Astrocyte (in vitro differentiated cells and primary cell): ENCODE measurements at regions not wholly inside any gene's neighbourhood (a gene's known extent, or its start where the extent isn't known, plus 50 kb on each side); places are given as distances from the start of the nearest gene placed in this dataset.

Experiments
- DNase-seq: peaks from one replicate; pipeline ENCODE4 v3.0.0-alpha.2; 2010; ENCODE audit warnings: low read depth
- FAIRE-seq: peaks from 2 replicates; lab custom pipeline; 2011; peaks lifted over from hg19 to GRCh38; lab: Jason Lieb, UNC
- H2AFZ ChIP-seq: 2 replicates; pipeline ENCODE4 v1.6.0; 2012; ENCODE audit warnings: low read depth, low read length, inconsistent platforms
- H3K27ac ChIP-seq: 2 replicates; pipeline ENCODE4 v1.5.1; 2011; ENCODE audit warnings: low read depth, low read length, inconsistent platforms
- H3K27me3 ChIP-seq: 2 replicates; pipeline ENCODE4 v1.6.0; 2011; ENCODE audit warnings: low read length, inconsistent platforms; ENCODE audit not compliant: insufficient read depth
- H3K36me3 ChIP-seq: 2 replicates; pipeline ENCODE4 v1.5.1; 2011; ENCODE audit warnings: low read length, inconsistent platforms; ENCODE audit not compliant: insufficient read depth
- H3K4me1 ChIP-seq: 2 replicates; pipeline ENCODE4 v1.5.1; 2011; ENCODE audit warnings: low read length, inconsistent platforms; ENCODE audit not compliant: insufficient read depth
- H3K4me2 ChIP-seq: 2 replicates; pipeline ENCODE4 v1.6.0; 2012; ENCODE audit warnings: low read length, inconsistent platforms
- H3K4me3 ChIP-seq: 2 replicates; pipeline ENCODE4 v1.5.1; 2011; ENCODE audit warnings: low read depth, mild to moderate bottlenecking, low read length, inconsistent platforms; ENCODE audit not compliant: insufficient read depth
- H3K79me2 ChIP-seq: 2 replicates; pipeline ENCODE4 v1.6.0; 2012; ENCODE audit warnings: mild to moderate bottlenecking, low read length, inconsistent platforms; ENCODE audit not compliant: insufficient read depth
- H3K9ac ChIP-seq: 2 replicates; pipeline ENCODE4 v1.6.0; 2012; ENCODE audit warnings: mild to moderate bottlenecking, low read length, inconsistent platforms
- H3K9me3 ChIP-seq: 2 replicates; pipeline ENCODE4 v1.5.1; 2012; ENCODE audit warnings: low read depth, mild to moderate bottlenecking, low read length, inconsistent platforms; ENCODE audit not compliant: insufficient read depth
- H4K20me1 ChIP-seq: 2 replicates; pipeline ENCODE4 v1.6.0; 2012; ENCODE audit warnings: low read length, inconsistent platforms; ENCODE audit not compliant: insufficient read depth
- H3K27ac Mint-ChIP-seq: one replicate; pipeline ENCODE4 v1.8.0; 2021; ENCODE audit warnings: mild to moderate bottlenecking, mixed read lengths; ENCODE audit not compliant: unreplicated experiment
- H3K27me3 Mint-ChIP-seq: one replicate; pipeline ENCODE4 v1.8.0; 2021; ENCODE audit warnings: low read depth, mixed read lengths; ENCODE audit not compliant: unreplicated experiment
- H3K36me3 Mint-ChIP-seq: one replicate; pipeline ENCODE4 v1.8.0; 2021; ENCODE audit warnings: low read depth, mixed read lengths; ENCODE audit not compliant: unreplicated experiment
- H3K4me1 Mint-ChIP-seq: one replicate; pipeline ENCODE4 v1.8.0; 2021; ENCODE audit warnings: low read depth, mixed read lengths; ENCODE audit not compliant: unreplicated experiment
- H3K4me3 Mint-ChIP-seq: one replicate; pipeline ENCODE4 v1.8.0; 2021; ENCODE audit warnings: mild to moderate bottlenecking, moderate library complexity, mixed read lengths; ENCODE audit not compliant: unreplicated experiment
- H3K9me3 Mint-ChIP-seq: one replicate; pipeline ENCODE4 v1.8.0; 2021; ENCODE audit warnings: mild to moderate bottlenecking, mixed read lengths; ENCODE audit not compliant: unreplicated experiment
- EZH2 ChIP-seq: IDR thresholded peaks from 2 replicates; pipeline ENCODE4 v1.6.1; 2012; ENCODE audit warnings: mild to moderate bottlenecking, low read length, inconsistent platforms; ENCODE audit not compliant: insufficient read depth
- TF ChIP-seq, protein P1 (sequence below): IDR thresholded peaks from 2 replicates; pipeline ENCODE4 v1.5.1; 2011; ENCODE audit warnings: low read depth, mild to moderate bottlenecking, inconsistent platforms, low read length, moderate library complexity; ENCODE audit not compliant: insufficient read depth

DNA sequence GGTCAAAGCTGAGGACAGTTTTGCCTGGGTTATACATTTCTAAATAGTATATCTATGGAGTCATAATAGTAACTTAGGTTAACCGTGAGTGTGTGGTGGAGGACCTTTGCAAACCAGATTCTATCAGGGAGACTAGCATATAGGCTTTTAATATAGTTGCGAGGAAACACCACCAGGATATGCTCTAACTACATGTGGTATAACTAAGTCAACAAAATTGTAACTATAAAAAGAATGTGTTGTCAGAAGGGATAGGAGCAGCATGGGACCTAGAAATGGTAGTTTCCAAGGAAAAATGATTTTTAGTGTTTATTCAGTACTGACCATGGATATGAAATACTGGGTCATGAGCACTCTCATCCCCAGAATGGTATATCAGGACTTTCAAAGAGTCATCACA lies 338.1 kb downstream of the TGFB2 start:
- H3K9me3 ChIP-seq, result no peaks in the 10 kb centered on the region
- H4K20me1 ChIP-seq, result no peaks in the 10 kb centered on the region
- no peaks in the 10 kb centered on the region for H3K9me3 Mint-ChIP-seq
- no peaks in the 10 kb centered on the region for H3K36me3 ChIP-seq
- no peak for FAIRE-seq
- no peaks in the 10 kb centered on the region for H3K79me2 ChIP-seq
- no peak overlapping the region for H2AFZ ChIP-seq
- no peak overlapping the region for H3K9ac ChIP-seq
- no peak overlapping the region for H3K4me2 ChIP-seq
- no peak overlapping the region for H3K27ac Mint-ChIP-seq
- no peaks in the 10 kb centered on the region for H3K36me3 Mint-ChIP-seq
- no peaks in the 10 kb centered on the region for H3K27me3 Mint-ChIP-seq
- H3K4me1 Mint-ChIP-seq, result peaks cover 2% of the 10 kb centered on the region
- TF ChIP-seq, protein P1, sequence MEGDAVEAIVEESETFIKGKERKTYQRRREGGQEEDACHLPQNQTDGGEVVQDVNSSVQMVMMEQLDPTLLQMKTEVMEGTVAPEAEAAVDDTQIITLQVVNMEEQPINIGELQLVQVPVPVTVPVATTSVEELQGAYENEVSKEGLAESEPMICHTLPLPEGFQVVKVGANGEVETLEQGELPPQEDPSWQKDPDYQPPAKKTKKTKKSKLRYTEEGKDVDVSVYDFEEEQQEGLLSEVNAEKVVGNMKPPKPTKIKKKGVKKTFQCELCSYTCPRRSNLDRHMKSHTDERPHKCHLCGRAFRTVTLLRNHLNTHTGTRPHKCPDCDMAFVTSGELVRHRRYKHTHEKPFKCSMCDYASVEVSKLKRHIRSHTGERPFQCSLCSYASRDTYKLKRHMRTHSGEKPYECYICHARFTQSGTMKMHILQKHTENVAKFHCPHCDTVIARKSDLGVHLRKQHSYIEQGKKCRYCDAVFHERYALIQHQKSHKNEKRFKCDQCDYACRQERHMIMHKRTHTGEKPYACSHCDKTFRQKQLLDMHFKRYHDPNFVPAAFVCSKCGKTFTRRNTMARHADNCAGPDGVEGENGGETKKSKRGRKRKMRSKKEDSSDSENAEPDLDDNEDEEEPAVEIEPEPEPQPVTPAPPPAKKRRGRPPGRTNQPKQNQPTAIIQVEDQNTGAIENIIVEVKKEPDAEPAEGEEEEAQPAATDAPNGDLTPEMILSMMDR, result no peak
- TF ChIP-seq EZH2, result no peak
- H3K4me1 ChIP-seq, result peaks cover 1% of the 10 kb centered on the region
- no peak overlapping the region for H3K4me3 Mint-ChIP-seq
- no peak overlapping the region for H3K27ac ChIP-seq
- H3K27me3 ChIP-seq, result no peaks in the 10 kb centered on the region
- no peak for DNase-seq
- H3K4me3 ChIP-seq, result no peak overlapping the region

GRCh38 chr1:218686258-218686657 lies 341.1 kb downstream of the TGFB2 start:
- no peaks in the 10 kb centered on the region for H3K36me3 Mint-ChIP-seq
- peaks cover 2% of the 10 kb centered on the region for H3K4me1 Mint-ChIP-seq
- peak; percentile 82 for FAIRE-seq
- H2AFZ ChIP-seq, result no peak overlapping the region
- no peaks in the 10 kb centered on the region for H3K79me2 ChIP-seq
- TF ChIP-seq, protein P1, result no peak
- no peak for TF ChIP-seq EZH2
- H3K27me3 Mint-ChIP-seq, result no peaks in the 10 kb centered on the region
- H3K9me3 Mint-ChIP-seq, result no peaks in the 10 kb centered on the region
- H3K4me1 ChIP-seq, result no peaks in the 10 kb centered on the region
- H3K9me3 ChIP-seq, result no peaks in the 10 kb centered on the region
- H3K4me3 Mint-ChIP-seq, result no peak overlapping the region
- no peaks in the 10 kb centered on the region for H4K20me1 ChIP-seq
- H3K27ac Mint-ChIP-seq, result no peak overlapping the region
- H3K4me3 ChIP-seq, result no peak overlapping the region
- H3K36me3 ChIP-seq, result no peaks in the 10 kb centered on the region
- peak; percentile 55 for DNase-seq
- H3K9ac ChIP-seq, result no peak overlapping the region
- no peak overlapping the region for H3K4me2 ChIP-seq
- H3K27me3 ChIP-seq, result no peaks in the 10 kb centered on the region
- H3K27ac ChIP-seq, result no peak overlapping the region

- Mint-ChIP-seq H3K27ac (no peak overlapping the region), H3K4me1 (peaks cover 2% of the 10 kb centered on the region), H3K36me3 (no peaks in the 10 kb centered on the region), H3K27me3 (no peaks in the 10 kb centered on the region), H3K4me3 (no peak overlapping the region), H3K9me3 (no peaks in the 10 kb centered on the region)
- Histone ChIP-seq H3K79me2 (no peaks in the 10 kb centered on the region), H3K4me3 (no peak overlapping the region), H3K36me3 (no peaks in the 10 kb centered on the region), H4K20me1 (no peaks in the 10 kb centered on the region), H3K9ac (no peak overlapping the region), H3K27ac (no peak overlapping the region), H3K9me3 (no peaks in the 10 kb centered on the region), H3K4me2 (no peak overlapping the region), H2AFZ (no peak overlapping the region), H3K4me1 (no peaks in the 10 kb centered on the region), H3K27me3 (no peaks in the 10 kb centered on the region)
- no peak for FAIRE-seq
- DNase-seq, result no peak
- no peak for TF ChIP-seq EZH2
- TF ChIP-seq, protein P1, result no peak
Observed at GRCh38 chr1:218686761-218687160, 341.6 kb downstream of the TGFB2 start.
